IMR-90 (cell line): ENCODE measurements at regions not wholly inside any gene's neighbourhood (a gene's known extent, or its start where the extent isn't known, plus 50 kb on each side); places are given as distances from the start of the nearest gene placed in this dataset.

Experiments
- ATAC-seq: fragments of 200-7000 bp; cut with Tn5 transposase; 2 replicates; pipeline ENCODE4 v1.9.1; 2020; ENCODE audit warnings: low read depth, mild to moderate bottlenecking, moderate library complexity
- BruUV-seq: library from RNA; stranded (reverse); fragments of 400-500 nt; replicated peaks from 2 replicates; lab custom pipeline; 2021; lab: Mats Ljungman, UMichigan
- CTCF ChIA-PET: fragments of 300-600 bp; formaldehyde crosslinking; extraction: SDS; loops from one replicate; lab custom pipeline; 2021; ENCODE audit warnings: antibody characterized with exemption; lab: Yijun Ruan, JAX
- POLR2A ChIA-PET: fragments of 300-600 bp; sonication (Branson Sonifier 250); formaldehyde crosslinking; loops from one replicate; lab custom pipeline; 2022; ENCODE audit warnings: antibody characterized with exemption; ENCODE audit not compliant: unreplicated experiment; lab: Charles Lee
- DNase-seq: peaks from one replicate; pipeline ENCODE4 v3.0.0; 2013
- H2AFZ ChIP-seq: replicated peaks from 2 replicates; pipeline ENCODE3; 2013; ENCODE audit warnings: low read length, mild to moderate bottlenecking; ENCODE audit not compliant: poor library complexity
- H2AK5ac ChIP-seq: 2 replicates; pipeline ENCODE4 v1.6.1; 2013; ENCODE audit warnings: low read depth, low read length, inconsistent platforms
- H2AK9ac ChIP-seq: replicated peaks from 2 replicates; pipeline ENCODE3; 2013; ENCODE audit warnings: mild to moderate bottlenecking, low read depth, low read length, moderate library complexity; ENCODE audit not compliant: poor library complexity
- H2BK120ac ChIP-seq: 2 replicates; pipeline ENCODE4 v1.6.1; 2013; ENCODE audit warnings: low read depth, low read length, inconsistent platforms
- H2BK15ac ChIP-seq: 3 replicates; pipeline ENCODE4 v1.6.1; 2013; ENCODE audit warnings: low read depth, low read length, inconsistent platforms
- H2BK20ac ChIP-seq: 2 replicates; pipeline ENCODE4 v1.6.1; 2013; ENCODE audit warnings: low read depth, mild to moderate bottlenecking, inconsistent platforms, low read length, moderate library complexity
- H2BK5ac ChIP-seq: 2 replicates; pipeline ENCODE4 v1.6.1; 2013; ENCODE audit warnings: mild to moderate bottlenecking, low read depth, low read length, inconsistent platforms; ENCODE audit not compliant: poor library complexity, severe bottlenecking
- H3K14ac ChIP-seq: replicated peaks from 2 replicates; pipeline ENCODE4 v1.6.1; 2013; ENCODE audit warnings: low read depth, low read length, inconsistent platforms
- H3K18ac ChIP-seq: 2 replicates; pipeline ENCODE4 v1.6.1; 2013; ENCODE audit warnings: low read depth, low read length, control low read depth
- H3K23ac ChIP-seq: 2 replicates; pipeline ENCODE4 v1.6.1; 2013; ENCODE audit warnings: low read depth, low read length, inconsistent platforms
- H3K27ac ChIP-seq: 2 replicates; pipeline ENCODE4 v1.5.1; 2013; ENCODE audit warnings: mild to moderate bottlenecking, control low read depth, low read length; ENCODE audit not compliant: insufficient read depth
- H3K27me3 ChIP-seq: 2 replicates; pipeline ENCODE4 v1.6.1; 2013; ENCODE audit warnings: low read length; ENCODE audit not compliant: control insufficient read depth, insufficient read depth
- H3K36me3 ChIP-seq: 2 replicates; pipeline ENCODE4 v1.6.1; 2013; ENCODE audit warnings: low read length, mixed read lengths; ENCODE audit not compliant: control insufficient read depth, insufficient read depth
- H3K4ac ChIP-seq: 2 replicates; pipeline ENCODE4 v1.6.1; 2013; ENCODE audit warnings: low read depth, low read length, inconsistent platforms
- H3K4me1 ChIP-seq: 2 replicates; pipeline ENCODE4 v1.6.1; 2013; ENCODE audit warnings: low read length, mixed read lengths; ENCODE audit not compliant: control insufficient read depth, insufficient read depth
- H3K4me2 ChIP-seq: 2 replicates; pipeline ENCODE4 v1.6.1; 2013; ENCODE audit warnings: low read depth, mild to moderate bottlenecking, control low read depth, low read length, moderate library complexity
- H3K4me3 ChIP-seq: 2 replicates; pipeline ENCODE4 v1.5.1; 2013; ENCODE audit warnings: low read depth, mild to moderate bottlenecking, control low read depth, low read length, moderate library complexity; ENCODE audit not compliant: insufficient read depth
- H3K56ac ChIP-seq: 2 replicates; pipeline ENCODE4 v1.6.1; 2013; ENCODE audit warnings: low read length, inconsistent platforms; ENCODE audit not compliant: insufficient read depth; ENCODE audit errors: extremely low read depth
- H3K79me1 ChIP-seq, 2 experiments: 2 replicates each; pipeline ENCODE4 v1.6.1; 2013; ENCODE audit warnings: low read length in 2 of 2, inconsistent platforms in 1 of 2, low read depth in 1 of 2
- H3K9ac ChIP-seq: 2 replicates; pipeline ENCODE4 v1.6.1; 2013; ENCODE audit warnings: low read depth, low read length, control low read depth
- H3K9me1 ChIP-seq: 2 replicates; pipeline ENCODE4 v1.6.1; 2013; ENCODE audit warnings: low read length, inconsistent platforms; ENCODE audit not compliant: insufficient read depth
- H3K9me3 ChIP-seq: 2 replicates; pipeline ENCODE4 v1.6.1; 2013; ENCODE audit warnings: low read length; ENCODE audit not compliant: control insufficient read depth, insufficient read depth
- H4K20me1 ChIP-seq: 2 replicates; pipeline ENCODE4 v1.6.1; 2013; ENCODE audit warnings: low read length, inconsistent platforms; ENCODE audit not compliant: insufficient read depth
- H4K5ac ChIP-seq: 2 replicates; pipeline ENCODE4 v1.6.1; 2013; ENCODE audit warnings: mild to moderate bottlenecking, low read depth, low read length, control low read depth
- H4K8ac ChIP-seq, 2 experiments: 2 replicates each; pipeline ENCODE4 v1.6.1; 2013; ENCODE audit warnings: low read depth in 2 of 2, low read length in 2 of 2, control low read depth in 1 of 2, inconsistent platforms in 1 of 2
- H4K91ac ChIP-seq: 2 replicates; pipeline ENCODE4 v1.6.1; 2013; ENCODE audit warnings: low read depth, low read length, inconsistent platforms; ENCODE audit not compliant: insufficient read depth
- CEBPB ChIP-seq: IDR thresholded peaks from 2 replicates; pipeline ENCODE4 v1.6.1; 2012; ENCODE audit warnings: low read depth, low read length, improper control_type of control experiment
- FOS ChIP-seq: fragments of 150-350 bp; IDR thresholded peaks from 2 replicates; pipeline ENCODE4 v1.6.1; 2016; ENCODE audit warnings: low read depth, low read length
- MAFK ChIP-seq: IDR thresholded peaks from 2 replicates; pipeline ENCODE4 v1.6.1; 2012; ENCODE audit warnings: low read depth, low read length, improper control_type of control experiment
- MAZ ChIP-seq: IDR thresholded peaks from 2 replicates; pipeline ENCODE4 v1.6.1; 2012; ENCODE audit warnings: low read depth, mild to moderate bottlenecking, low read length, improper control_type of control experiment, moderate library complexity, borderline replicate concordance
- MXI1 ChIP-seq: IDR thresholded peaks from 2 replicates; pipeline ENCODE4 v1.6.1; 2012; ENCODE audit warnings: low read depth, mild to moderate bottlenecking, low read length, moderate library complexity, borderline replicate concordance
- NFE2L2 ChIP-seq: fragments of 150-350 bp; IDR thresholded peaks from 2 replicates; pipeline ENCODE4 v1.6.1; 2016; ENCODE audit warnings: low read depth, mild to moderate bottlenecking, low read length
- POLR2A ChIP-seq: IDR thresholded peaks from 2 replicates; pipeline ENCODE4 v1.6.1; 2012; ENCODE audit warnings: mild to moderate bottlenecking, low read depth, low read length
- RAD21 ChIP-seq: IDR thresholded peaks from 2 replicates; pipeline ENCODE4 v1.6.1; 2012; ENCODE audit warnings: low read length, improper control_type of control experiment
- RCOR1 ChIP-seq: IDR thresholded peaks from 2 replicates; pipeline ENCODE4 v1.6.1; 2012; ENCODE audit warnings: mild to moderate bottlenecking, low read length, improper control_type of control experiment; ENCODE audit not compliant: insufficient replicate concordance
- SMC3 ChIP-seq: fragments of 150-350 bp; IDR thresholded peaks from 2 replicates; pipeline ENCODE4 v1.6.1; 2016; ENCODE audit warnings: low read depth, mild to moderate bottlenecking, antibody characterized with exemption, low read length, moderate library complexity
- WGBS, 2 experiments: methylation state at CpG; one replicate each; pipeline versions ENCODE4 v1.1.5 to v1.1.7; 2013; ENCODE audit warnings: missing lambda C conversion rate in 2 of 2; ENCODE audit not compliant: insufficient read length in 1 of 2; ENCODE audit errors: extremely low coverage in 2 of 2; 5-methylcytosine and 5-hydroxymethylcytosine counted together
- dilution Hi-C: fragments of 300-500 bp; cut with HindIII; formaldehyde crosslinking; loops from one replicate; pipeline ENCODE4 v1.14.3; 2018; ENCODE audit warnings: low sequenced_read_pairs; ENCODE audit not compliant: unreplicated experiment
- in situ Hi-C: fragments of 300-500 bp; cut with MboI; formaldehyde crosslinking; loops from 3 replicates; pipeline ENCODE4 v1.14.3; 2019; ENCODE audit warnings: low sequenced_read_pairs, inconsistent platforms, mixed read lengths
- intact Hi-C: fragments of 100-400 bp; cut with micrococcal nuclease; formaldehyde crosslinking; loops from 2 replicates; pipeline ENCODE4 v1.10.0; 2022
- TF ChIP-seq, protein P1 (sequence below): conservative IDR thresholded peaks from 2 replicates; pipeline ENCODE4 v1.5.1; 2012; ENCODE audit warnings: mild to moderate bottlenecking, low read depth, low read length, improper control_type of control experiment
- TF ChIP-seq, protein P2 (sequence below): fragments of 150-350 bp; IDR thresholded peaks from 2 replicates; pipeline ENCODE4 v1.6.1; 2016; ENCODE audit warnings: low read depth, mild to moderate bottlenecking, low read length, moderate library complexity, borderline replicate concordance
- TF ChIP-seq, protein P3 (sequence below): fragments of 150-350 bp; IDR thresholded peaks from 2 replicates; pipeline ENCODE4 v1.6.1; 2017; ENCODE audit warnings: mild to moderate bottlenecking, antibody characterized with exemption, low read length, low read depth

DNA sequence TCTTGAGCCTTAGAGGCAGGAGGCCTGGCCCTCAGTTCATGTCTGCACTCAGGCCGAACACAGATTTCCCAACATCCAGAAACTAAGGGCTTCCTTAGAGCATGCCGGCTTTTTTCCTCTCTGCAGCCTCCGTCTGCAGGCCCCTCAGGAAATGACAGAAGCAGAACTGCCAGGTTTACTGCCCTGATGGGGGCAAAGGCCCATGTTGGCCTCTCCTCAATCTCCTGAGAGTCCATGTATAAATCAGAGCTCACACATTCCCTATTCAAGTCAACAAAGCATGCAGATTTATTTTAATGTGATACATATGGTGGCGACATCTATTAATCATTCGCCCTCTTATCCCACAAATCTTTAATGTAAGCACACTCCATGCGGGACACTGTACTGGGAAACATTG lies 475.6 kb upstream of the HS6ST1 start:
- intact Hi-C loops = no loop called here

More for the DNA sequence above, 475.6 kb upstream of the HS6ST1 start:
- TF ChIP-seq, protein P1, sequence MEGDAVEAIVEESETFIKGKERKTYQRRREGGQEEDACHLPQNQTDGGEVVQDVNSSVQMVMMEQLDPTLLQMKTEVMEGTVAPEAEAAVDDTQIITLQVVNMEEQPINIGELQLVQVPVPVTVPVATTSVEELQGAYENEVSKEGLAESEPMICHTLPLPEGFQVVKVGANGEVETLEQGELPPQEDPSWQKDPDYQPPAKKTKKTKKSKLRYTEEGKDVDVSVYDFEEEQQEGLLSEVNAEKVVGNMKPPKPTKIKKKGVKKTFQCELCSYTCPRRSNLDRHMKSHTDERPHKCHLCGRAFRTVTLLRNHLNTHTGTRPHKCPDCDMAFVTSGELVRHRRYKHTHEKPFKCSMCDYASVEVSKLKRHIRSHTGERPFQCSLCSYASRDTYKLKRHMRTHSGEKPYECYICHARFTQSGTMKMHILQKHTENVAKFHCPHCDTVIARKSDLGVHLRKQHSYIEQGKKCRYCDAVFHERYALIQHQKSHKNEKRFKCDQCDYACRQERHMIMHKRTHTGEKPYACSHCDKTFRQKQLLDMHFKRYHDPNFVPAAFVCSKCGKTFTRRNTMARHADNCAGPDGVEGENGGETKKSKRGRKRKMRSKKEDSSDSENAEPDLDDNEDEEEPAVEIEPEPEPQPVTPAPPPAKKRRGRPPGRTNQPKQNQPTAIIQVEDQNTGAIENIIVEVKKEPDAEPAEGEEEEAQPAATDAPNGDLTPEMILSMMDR = no peak
- no peak for TF ChIP-seq RCOR1
- no peak for TF ChIP-seq RAD21
- TF ChIP-seq SMC3 = no peak
- no peak for TF ChIP-seq MXI1
- TF ChIP-seq NFE2L2 = no peak
- no peak for TF ChIP-seq MAFK
- no peak for TF ChIP-seq MAZ
- TF ChIP-seq FOS = no peak
- no peak for TF ChIP-seq CEBPB
- TF ChIP-seq, protein P2, sequence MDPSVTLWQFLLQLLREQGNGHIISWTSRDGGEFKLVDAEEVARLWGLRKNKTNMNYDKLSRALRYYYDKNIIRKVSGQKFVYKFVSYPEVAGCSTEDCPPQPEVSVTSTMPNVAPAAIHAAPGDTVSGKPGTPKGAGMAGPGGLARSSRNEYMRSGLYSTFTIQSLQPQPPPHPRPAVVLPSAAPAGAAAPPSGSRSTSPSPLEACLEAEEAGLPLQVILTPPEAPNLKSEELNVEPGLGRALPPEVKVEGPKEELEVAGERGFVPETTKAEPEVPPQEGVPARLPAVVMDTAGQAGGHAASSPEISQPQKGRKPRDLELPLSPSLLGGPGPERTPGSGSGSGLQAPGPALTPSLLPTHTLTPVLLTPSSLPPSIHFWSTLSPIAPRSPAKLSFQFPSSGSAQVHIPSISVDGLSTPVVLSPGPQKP = no peak
- no peak for TF ChIP-seq POLR2A
- TF ChIP-seq, protein P3, sequence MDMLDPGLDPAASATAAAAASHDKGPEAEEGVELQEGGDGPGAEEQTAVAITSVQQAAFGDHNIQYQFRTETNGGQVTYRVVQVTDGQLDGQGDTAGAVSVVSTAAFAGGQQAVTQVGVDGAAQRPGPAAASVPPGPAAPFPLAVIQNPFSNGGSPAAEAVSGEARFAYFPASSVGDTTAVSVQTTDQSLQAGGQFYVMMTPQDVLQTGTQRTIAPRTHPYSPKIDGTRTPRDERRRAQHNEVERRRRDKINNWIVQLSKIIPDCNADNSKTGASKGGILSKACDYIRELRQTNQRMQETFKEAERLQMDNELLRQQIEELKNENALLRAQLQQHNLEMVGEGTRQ = no peak
- H2BK120ac ChIP-seq = no peak overlapping the region
- ChIA-PET CTCF (no interaction called here), POLR2A (no interaction called here)
- no peaks in the 10 kb centered on the region for H3K79me1 ChIP-seq
- DNase-seq = no peak
- H3K9ac ChIP-seq = no peak overlapping the region
- no TSS peak for BruUV-seq
- no peak overlapping the region for H4K91ac ChIP-seq
- no peak overlapping the region for H2BK15ac ChIP-seq
- H3K23ac ChIP-seq = no peak overlapping the region
- H3K9me3 ChIP-seq = no peaks in the 10 kb centered on the region; the same call in 1 of the 2 replicates
- no peak for ATAC-seq
- H3K27me3 ChIP-seq = no peaks in the 10 kb centered on the region; the same call in 1 of the 2 replicates
- H2AK5ac ChIP-seq = no peak overlapping the region
- no peaks in the 10 kb centered on the region for H4K20me1 ChIP-seq
- H3K36me3 ChIP-seq = no peaks in the 10 kb centered on the region
- no peak overlapping the region for H3K4ac ChIP-seq
- no peak overlapping the region for H4K5ac ChIP-seq
- dilution Hi-C loops = no loop called here
- no peak overlapping the region for H3K4me2 ChIP-seq
- H3K14ac ChIP-seq = no peak overlapping the region
- H2BK20ac ChIP-seq = no peak overlapping the region
- H3K27ac ChIP-seq = no peak overlapping the region
- H3K4me1 ChIP-seq = no peaks in the 10 kb centered on the region
- H2AFZ ChIP-seq = no peak overlapping the region
- no peak overlapping the region for H3K56ac ChIP-seq
- WGBS, 2 experiments = 80% methylated on average over 1 of the region's 6 CpGs; no CpG with 5 or more reads in 1 of the 2 experiments
- H2BK5ac ChIP-seq = no peak overlapping the region
- in situ Hi-C loops = no loop called here
- H2AK9ac ChIP-seq = no peak overlapping the region
- H3K18ac ChIP-seq = no peak overlapping the region
- H3K9me1 ChIP-seq = no peaks in the 10 kb centered on the region
- H4K8ac ChIP-seq = no peak overlapping the region
- no peak overlapping the region for H3K4me3 ChIP-seq
